HG03565 (cell line): ENCODE measurements at regions not wholly inside any gene's neighbourhood (a gene's known extent, or its start where the extent isn't known, plus 50 kb on each side); places are given as distances from the start of the nearest gene placed in this dataset.
"Not testable (repeated sequence)": the region's sequence is repeated elsewhere in the genome, so short reads cannot be mapped to it uniquely, and the experiment has no call there.

ENCODE experiments used
- ATAC-seq: cut with Tn5 transposase; IDR thresholded peaks from one replicate; pipeline ENCODE4 v1.9.1; 2021; ENCODE audit warnings: mild to moderate bottlenecking, moderate library complexity; ENCODE audit not compliant: unreplicated experiment

DNA sequence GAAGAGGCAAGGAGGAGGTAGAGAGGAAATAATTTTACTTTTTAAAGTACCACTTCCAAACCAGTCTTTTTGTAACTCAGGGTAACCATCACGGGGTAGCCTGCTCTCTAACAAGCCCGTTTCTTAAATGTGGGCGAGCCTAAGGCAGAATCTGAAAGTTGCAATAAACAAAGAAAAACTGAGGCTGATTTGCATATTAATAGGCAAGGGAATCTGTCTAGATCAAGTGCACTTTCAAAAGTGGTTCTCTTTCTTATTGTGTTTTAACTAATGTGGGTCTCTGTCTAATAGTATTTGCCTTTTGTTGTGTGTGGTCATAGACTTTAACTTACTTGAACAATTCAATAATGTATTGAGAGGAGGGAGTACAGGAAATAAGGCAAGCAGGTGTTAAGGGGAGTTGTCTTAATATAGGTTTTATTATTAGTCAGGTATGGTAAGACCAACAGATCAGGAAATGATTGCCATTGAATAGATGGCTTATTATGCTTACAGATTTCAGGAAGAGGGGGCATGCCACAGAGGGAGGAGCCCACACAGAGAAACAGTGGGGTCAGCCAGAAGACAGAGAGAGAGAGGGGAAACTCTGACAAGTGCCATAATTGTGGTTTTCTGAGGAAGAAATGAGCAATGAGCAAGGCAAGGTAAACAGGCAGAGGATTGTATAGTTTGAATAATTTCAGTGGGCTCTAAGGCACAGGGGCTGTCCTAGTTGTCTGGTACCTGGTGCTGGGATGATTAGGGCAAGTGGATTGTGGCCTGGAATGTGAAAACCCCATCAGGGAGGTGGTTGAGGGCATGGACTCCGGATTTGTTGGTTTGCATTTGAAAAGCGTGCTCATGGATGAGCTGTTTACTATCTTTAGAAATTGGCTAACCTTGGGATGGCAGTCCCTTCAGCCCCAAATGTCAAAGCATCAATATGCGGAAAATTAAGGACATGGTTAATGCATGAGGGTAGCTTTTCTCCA, 237.2 kb downstream of the TOX3 start:
- no peak for ATAC-seq

GRCh38 chr16:52308051-52308450, 238.9 kb downstream of the TOX3 start:
- ATAC-seq, result no peak

DNA sequence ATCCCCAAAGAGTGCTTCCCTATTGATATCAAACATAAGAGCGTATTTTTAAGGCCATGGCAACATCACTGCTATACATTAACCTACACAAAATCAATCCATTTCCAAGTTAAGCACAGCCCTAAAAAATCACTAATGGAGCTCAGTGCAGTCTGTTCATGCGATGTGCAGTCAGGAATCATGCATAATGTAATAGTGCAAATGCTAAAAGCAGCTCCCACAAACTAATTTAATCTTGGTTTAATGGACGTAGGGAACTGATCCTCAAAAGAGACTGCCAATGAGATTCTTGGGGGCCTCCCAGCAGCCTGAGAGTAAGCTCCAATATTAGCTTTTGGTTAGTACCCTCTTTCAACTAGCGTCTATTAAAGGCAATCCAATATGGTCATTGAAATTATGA, 245.9 kb downstream of the TOX3 start:
- ATAC-seq, result no peak

- ATAC-seq, result no peak
Measured at GRCh38 chr16:52298769-52299168, 248.2 kb downstream of the TOX3 start.

GRCh38 chr16:52296706-52297315, 250.1 kb downstream of the TOX3 start:
- ATAC-seq, result not testable (repeated sequence)

DNA sequence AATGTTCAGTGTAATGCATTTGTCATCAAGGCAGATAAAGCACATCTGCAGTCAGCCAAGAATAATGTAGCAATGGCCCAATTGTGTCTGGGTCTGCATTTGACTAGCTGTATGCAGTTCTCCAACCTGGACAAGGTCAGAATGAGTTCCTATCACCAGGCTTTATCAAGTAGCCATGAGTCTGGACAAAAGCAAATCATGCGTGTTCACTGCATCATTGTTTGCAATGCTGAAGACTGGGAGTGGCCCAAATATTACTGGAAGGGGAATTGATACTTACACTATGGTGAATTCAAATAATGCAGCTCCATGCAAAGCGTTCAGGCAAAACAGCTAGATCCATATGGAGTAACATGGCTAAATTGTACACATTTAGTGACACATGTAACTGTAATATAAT, 250.9 kb downstream of the TOX3 start:
- no peak for ATAC-seq

DNA sequence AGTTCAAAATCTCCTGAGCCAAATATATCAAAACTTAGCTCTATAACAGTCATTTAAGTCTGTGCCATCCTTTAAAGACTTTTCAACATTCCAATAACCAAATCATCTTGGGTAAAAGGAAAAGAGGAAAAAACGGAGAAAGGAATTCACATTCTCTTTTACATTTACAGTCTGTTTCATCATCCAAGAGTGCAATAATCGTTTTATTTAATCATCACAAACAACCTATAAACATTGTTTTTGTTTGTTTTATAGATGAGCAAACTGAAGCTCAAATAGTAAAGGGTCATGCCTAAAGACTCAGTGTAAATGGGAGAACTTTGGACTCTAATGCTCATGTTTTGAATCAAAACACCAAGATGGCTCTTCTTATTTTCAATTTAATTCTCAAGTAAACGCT, 252.3 kb downstream of the TOX3 start:
- ATAC-seq, result no peak

- ATAC-seq, result no peak
Measured at GRCh38 chr16:52293204-52293603, 253.7 kb downstream of the TOX3 start.

- ATAC-seq, result no peak
Measured at GRCh38 chr16:52283584-52284375, 263.2 kb downstream of the TOX3 start.

DNA sequence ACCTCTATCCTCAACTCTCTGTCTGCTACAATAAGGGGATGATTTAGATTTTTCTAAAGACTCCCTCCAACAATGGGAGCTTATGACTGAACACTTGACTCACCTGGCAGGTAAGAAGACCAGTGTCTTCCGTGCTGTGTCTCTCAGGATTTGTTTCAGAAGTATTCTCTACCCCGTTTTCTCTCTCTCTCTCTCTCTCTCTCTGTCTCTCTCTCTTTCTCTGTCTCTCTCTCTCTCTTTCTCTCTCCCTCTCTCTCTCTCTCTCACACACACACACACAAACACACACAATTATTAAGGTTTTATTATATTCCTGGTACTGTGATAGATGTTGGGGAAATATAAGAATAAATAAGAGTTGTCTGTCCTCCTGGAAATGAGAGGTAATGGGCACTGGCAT, 263.9 kb downstream of the TOX3 start:
- no peak for ATAC-seq

DNA sequence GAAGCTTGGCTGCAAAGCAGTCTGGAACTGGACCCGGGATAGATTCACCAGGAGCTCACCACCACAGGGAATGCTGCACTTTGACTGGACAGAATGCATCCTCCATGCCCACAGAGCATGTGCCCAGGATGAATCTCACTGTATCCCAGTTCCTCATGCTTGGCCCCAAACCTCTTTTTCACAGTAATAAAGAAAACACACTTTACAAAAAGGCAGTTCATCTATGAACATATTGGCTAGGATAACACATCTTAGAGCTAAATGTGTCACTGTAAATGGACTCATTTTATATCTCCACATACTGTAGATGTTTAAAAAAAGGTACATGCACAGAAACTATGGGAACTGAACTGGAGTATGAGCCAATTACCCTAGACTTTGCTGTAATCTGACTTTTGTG, 266.9 kb downstream of the TOX3 start:
- no peak for ATAC-seq

DNA sequence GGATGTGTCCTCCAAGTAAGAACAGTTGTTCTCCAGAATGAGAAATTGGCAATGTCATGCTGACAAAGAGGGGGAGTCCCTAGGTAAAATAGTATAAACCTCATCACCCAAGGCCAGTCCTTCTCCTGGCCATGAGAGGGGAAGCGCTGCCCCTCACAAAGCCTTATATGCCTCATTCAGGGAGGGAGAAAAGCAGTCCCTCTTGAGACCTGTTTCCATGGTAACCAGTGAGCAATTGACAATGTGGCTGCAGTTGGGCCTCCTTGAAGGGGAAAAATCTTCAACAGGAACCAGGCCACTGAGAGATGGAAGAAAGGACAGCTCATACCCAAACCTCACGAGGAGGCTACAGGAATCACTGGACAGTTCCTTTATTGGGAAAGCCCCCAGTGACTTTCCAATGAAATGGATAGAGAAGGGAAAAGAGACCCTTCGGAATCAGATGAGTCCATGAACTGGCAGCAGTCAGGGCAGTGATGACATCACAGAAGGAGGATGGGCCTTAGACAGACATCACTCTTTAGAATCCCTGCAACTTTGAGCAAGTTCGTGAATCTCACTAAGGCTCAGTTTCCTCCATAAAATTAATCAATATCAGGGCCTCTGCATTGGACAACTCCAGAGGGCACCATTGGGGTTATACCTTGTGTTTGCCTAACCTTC, 275.7 kb downstream of the TOX3 start:
- ATAC-seq, result no peak

DNA sequence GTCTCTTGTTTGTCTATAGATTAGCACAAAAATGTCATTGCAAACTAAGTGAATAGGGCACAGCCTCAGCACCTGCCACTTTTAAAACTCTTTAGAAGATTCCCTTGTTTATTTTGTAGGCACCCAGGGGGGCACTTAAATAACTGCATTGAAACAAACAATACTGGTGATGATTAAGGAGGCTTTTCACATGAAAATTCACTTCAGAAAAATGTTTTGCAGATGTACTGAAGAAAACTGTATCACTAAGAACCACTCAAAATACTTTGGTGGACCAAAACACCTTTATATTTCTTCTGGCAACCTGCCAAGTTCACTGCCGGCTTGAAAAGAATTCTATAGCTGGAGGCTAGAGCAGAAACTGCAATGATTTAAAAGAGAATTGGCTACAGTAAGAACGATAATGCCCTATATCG, 281.5 kb downstream of the TOX3 start:
- ATAC-seq, result no peak

- no peak for ATAC-seq
Measured at GRCh38 chr16:52257534-52257933, 289.4 kb downstream of the TOX3 start.

DNA sequence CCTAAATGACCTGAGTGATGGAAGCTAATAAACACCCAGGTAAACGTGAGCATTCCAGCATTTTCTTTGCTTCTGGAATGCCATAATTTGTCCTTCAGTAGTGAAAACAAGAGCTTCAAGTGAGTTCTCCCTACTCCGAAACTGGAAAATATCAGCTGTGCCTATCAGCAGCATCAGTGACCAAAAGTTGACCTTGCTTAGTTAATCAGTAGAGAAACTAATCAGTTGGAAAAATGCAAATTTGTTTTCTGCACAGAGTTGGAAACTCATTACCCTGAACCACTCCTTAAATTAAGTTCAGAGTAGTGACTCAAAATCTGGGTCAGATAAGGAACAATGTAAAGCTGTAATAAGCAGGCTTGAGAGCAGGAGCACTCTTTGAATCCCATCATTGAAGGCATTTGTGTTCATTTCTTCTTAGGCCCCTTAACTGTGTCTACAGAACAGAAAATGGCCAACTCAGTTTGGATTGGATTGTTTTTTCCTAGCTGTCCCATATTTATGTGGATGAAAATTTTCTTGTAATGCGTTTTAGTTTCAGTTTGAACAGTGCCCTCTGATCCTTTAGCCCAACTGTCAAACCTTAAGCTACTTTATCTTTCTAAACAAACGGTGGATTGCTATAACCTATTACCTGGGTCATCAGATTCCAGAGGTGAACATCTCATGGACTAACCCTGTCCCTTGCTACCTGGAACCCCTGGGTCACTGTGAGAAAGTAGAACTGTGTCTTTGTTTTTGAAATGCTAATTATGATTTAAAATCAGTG, 290.4 kb downstream of the TOX3 start:
- ATAC-seq, result no peak

GRCh38 chr16:52254746-52255145, 292.2 kb downstream of the TOX3 start:
- no peak for ATAC-seq

- no peak for ATAC-seq
Measured at GRCh38 chr16:52252680-52253079, 294.3 kb downstream of the TOX3 start.

GRCh38 chr16:52251495-52251894, 295.4 kb downstream of the TOX3 start:
- ATAC-seq, result no peak

- ATAC-seq, result no peak
Measured at GRCh38 chr16:52247737-52248136, 299.2 kb downstream of the TOX3 start.

GRCh38 chr16:52238710-52239109, 308.2 kb downstream of the TOX3 start:
- no peak for ATAC-seq
